GM18867 (cell line): ENCODE measurements at regions not wholly inside any gene's neighbourhood (a gene's known extent, or its start where the extent isn't known, plus 50 kb on each side); places are given as distances from the start of the nearest gene placed in this dataset.
A peak's percentile ranks its signal among the peaks of the same experiment; 100 is the strongest.
"Not testable (repeated sequence)": the region's sequence is repeated elsewhere in the genome, so short reads cannot be mapped to it uniquely, and the experiment has no call there.

Experiments used
- ATAC-seq: cut with Tn5 transposase; IDR thresholded peaks from one replicate; pipeline ENCODE4 v1.9.1; 2021; ENCODE audit warnings: mild to moderate bottlenecking, moderate library complexity; ENCODE audit not compliant: unreplicated experiment

DNA sequence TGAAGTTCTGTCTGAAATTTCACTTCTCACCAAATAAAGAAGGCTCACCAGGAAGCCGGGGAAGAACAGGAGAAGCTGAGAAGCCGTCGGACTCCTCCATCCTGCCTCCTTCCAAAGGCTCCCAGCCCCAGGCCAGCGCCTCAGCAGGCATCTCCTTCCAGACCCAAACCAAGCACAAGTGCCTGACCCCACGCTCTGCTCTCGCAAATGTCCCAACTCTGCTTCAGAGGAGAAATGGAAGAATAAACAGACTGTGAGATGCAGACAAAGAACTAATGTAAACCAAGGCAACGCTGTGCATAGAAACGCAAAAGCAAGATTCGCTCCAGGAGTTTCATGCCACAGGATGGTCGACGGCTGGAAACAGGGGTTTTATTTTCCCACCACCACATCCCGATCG lies 100.3 kb upstream of the EXOC2 start:
- no peak for ATAC-seq

DNA sequence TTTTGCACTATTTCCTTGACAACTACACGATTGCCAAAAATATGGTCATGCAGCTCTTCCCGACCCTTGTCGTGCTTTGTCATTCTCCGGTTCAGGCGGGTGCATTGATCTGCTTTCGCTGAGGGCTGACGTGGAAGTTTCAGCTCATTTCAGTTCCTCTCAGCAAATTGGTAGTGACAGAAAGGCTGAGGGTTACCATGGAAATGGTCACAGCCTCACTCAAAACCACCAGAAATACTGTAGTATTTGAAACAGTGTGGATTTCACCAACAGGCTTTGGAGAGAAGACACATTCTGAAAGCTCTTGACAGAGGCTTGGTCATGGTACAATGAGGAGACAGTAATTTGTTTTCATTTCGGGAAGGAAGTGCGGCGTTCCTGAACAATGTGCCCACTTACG lies 99.7 kb upstream of the EXOC2 start:
- no peak for ATAC-seq

DNA sequence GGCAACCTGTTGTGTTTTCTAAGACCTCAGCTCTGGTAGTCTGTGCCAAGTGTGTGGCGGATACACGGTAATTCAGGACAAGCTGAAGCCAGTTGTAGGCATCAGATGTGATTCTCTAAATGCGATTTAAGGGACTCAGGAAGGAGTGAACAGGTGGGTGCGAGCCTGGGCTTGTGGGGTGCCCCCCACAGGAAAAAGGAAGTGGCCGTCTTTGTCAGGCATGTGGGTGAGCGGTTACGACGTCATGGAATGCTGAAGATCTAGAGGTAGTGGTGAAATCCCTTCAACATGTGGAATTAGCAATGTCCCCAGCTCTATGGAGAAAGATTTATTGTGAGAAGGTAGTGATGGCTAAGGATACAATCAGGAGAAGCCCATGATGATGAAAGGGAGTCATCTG lies 95.1 kb upstream of the EXOC2 start:
- no peak for ATAC-seq

- no peak for ATAC-seq
These were observed 94.2 kb upstream of the EXOC2 start for GRCh38 chr6:786946-787763.

- ATAC-seq, result no peak
These were observed 91.2 kb upstream of the EXOC2 start for GRCh38 chr6:783966-784735.

DNA sequence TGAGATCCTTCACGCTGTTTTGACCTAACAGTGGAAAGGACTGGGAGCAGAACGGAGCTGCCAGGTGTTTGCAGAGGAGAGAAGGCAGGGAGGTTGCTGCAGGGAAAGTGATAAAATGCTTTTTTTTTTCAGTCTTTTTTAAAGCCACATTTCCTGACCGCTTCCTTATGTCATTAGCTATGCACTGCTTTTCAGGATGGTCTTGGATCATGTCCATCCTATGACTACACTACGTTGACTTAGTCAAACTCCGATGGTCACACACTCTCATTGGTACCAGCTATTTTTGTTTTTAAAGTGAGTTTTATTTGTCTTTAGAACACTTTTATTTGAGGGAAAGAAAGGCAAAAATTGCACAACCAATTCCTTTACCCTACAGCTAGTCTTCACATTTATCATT lies 89.2 kb upstream of the EXOC2 start:
- no peak for ATAC-seq

GRCh38 chr6:781350-781961 lies 88.5 kb upstream of the EXOC2 start:
- ATAC-seq, result no peak

DNA sequence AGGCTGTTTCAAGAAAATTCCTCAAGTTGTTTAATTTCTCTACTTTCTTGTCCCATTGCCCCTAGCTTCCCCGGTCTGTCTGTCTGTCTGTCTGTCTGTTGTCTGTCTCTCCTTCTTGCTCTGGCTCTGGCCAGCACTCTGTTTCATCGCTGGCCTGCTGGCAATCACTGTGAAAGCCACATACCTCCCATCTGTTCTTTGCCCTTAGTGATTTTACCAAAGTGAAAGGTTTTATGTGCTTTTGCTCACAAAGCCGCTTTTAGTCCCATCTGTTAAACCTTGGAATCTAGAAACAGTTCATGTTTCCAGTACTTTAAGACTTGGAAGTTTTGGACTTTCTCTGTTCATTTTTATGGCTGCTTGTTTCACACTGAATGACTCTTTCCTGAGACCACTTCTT lies 87.8 kb upstream of the EXOC2 start:
- ATAC-seq, result no peak

DNA sequence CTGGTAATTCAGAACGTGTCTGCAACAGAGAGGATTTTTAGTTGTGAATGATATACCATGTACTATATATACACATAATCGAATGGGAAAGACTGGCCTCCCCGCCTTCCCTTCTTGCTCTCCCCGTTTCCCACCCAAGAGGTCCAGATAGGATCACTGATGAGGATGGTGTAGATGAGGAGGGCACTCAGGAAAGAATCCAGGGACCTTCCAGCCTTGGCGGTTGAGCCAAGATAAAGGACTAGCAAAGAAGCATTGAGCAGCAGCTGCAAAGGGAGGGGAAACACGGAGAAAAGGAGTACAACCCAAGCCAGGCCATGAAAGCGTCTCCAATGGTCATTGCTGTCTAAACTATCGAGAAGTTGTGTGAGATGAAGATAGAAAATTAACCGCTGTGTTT lies 84.0 kb upstream of the EXOC2 start:
- no peak for ATAC-seq

GRCh38 chr6:776528-776931 lies 83.6 kb upstream of the EXOC2 start:
- ATAC-seq, result no peak

- ATAC-seq, result no peak
These were observed 82.9 kb upstream of the EXOC2 start for GRCh38 chr6:775863-776262.

GRCh38 chr6:771683-772082 lies 78.7 kb upstream of the EXOC2 start:
- not testable (repeated sequence) for ATAC-seq

- ATAC-seq, result no peak
These were observed 75.0 kb upstream of the EXOC2 start for GRCh38 chr6:767755-768512.

DNA sequence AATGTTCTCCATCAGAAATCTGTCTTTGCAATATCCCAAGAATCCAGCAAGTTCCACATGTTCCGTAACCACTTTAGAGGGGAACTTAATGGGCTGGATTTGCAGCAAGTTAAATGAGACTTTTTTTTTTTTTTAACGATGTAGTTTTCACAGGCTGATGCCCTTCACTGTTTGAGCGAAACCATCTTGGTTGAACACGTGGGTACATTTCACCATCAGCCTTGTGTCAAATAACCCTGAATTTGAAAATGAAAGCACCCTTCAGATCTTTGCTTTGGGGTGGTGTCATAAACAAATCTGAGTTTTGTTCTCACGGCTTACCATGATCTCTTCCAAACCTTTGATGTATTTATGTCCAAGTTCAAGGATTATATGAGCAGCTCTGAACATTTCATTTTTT lies 73.7 kb upstream of the EXOC2 start:
- ATAC-seq, result peak; percentile 66

DNA sequence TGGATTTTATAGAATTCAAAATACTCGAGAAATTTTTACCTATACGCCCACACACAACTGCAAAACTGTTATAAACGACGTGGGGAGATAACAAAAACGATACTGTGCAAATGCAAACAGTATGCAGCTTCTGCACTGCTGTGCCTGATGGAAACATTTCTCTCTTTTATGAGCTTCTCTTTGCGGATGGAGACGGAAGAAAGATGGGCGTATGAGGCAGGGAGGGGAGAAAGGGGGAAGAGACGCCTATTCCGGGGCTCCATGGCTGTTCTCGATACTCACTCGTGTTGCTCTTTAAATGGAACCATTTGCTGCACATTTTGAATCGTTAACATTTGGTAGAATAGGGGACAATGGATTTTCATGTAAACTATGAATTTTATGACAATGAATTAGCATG lies 69.1 kb upstream of the EXOC2 start:
- no peak for ATAC-seq

- ATAC-seq, result no peak
These were observed 68.3 kb upstream of the EXOC2 start for GRCh38 chr6:760982-761955.

DNA sequence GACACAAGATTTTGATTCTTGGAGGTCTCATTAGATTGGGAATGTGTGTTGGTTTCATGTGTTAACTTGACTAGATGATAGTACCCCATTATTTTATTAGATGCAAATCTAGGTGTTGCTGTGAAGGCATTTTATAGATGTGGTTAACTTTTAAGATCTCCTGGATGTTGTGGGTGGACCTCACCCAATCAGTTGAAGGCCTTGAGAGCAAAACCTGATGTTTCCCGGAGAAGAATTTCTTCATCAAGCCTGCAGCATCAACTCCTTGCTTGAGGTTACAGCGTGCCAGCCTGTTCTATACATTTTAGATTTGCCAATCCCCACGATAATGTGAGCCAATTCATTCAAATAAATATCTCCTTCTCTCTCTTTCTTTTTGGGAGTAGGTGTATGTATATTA lies 66.8 kb upstream of the EXOC2 start:
- no peak for ATAC-seq

DNA sequence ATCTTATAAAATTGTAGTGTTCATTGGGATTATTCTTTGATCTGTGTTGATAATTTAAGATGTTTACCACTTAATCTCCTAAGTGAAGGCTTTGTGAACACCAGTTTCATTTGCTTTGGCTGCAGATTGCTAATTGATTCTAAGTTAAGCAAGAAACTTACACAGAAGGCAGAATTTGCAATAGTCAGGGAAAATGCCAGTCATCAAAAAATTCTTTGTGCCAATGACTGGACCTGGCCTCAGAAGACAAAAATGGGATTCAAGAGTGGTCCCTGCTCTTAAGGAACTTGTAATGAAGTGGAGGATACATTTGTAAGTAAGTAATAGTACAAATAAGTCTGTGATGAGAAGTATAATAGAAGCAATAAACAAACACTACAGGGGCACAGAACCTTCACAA lies 63.3 kb upstream of the EXOC2 start:
- ATAC-seq, result no peak

DNA sequence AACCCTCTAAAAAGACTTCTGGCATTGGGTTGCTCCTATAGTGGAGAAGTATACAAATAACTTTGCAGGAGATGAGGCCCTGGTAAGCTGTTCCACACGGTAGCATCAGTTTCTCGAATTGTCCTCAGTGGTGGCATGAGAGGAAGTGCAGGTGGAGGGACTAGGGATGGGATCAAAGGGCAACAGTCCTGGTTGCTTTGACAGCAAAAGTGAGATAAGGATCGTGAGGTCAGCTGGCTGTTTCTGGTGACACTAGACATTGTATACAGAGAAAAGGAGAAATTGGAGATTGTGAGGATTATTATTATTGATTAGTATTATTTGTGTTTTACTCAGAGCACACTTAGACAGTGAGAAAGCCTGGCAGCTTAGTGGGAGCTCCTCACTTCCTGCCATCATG lies 61.3 kb upstream of the EXOC2 start:
- ATAC-seq, result no peak

- ATAC-seq, result no peak
These were observed 60.5 kb upstream of the EXOC2 start for GRCh38 chr6:753486-753885.
